Panc1 (cell line): ENCODE measurements at regions not wholly inside any gene's neighbourhood (a gene's known extent, or its start where the extent isn't known, plus 50 kb on each side); places are given as distances from the start of the nearest gene placed in this dataset.

ENCODE experiments used
- ATAC-seq: fragments of 200-7000 bp; cut with Tn5 transposase; 2 replicates; pipeline ENCODE4 v1.9.1; 2020; ENCODE audit warnings: mild to moderate bottlenecking, moderate library complexity
- BruUV-seq: library from RNA; stranded (reverse); fragments of 400-500 nt; replicated peaks from 2 replicates; lab custom pipeline; 2021; lab: Mats Ljungman, UMichigan
- CTCF ChIA-PET: fragments of 300-600 bp; sonication (Branson Sonifier 250); formaldehyde crosslinking; loops from one replicate; lab custom pipeline; 2022; ENCODE audit warnings: antibody characterized with exemption; lab: Charles Lee
- POLR2A ChIA-PET: fragments of 300-600 bp; sonication (Branson Sonifier 250); formaldehyde crosslinking; loops from one replicate; lab custom pipeline; 2022; ENCODE audit warnings: antibody characterized with exemption; lab: Charles Lee
- DNase-seq: peaks from one replicate; pipeline ENCODE4 v3.0.0-alpha.2; 2010; ENCODE audit warnings: low read depth, low spot score
- H3K27ac ChIP-seq: 2 replicates; pipeline ENCODE4 v1.5.1; 2011; ENCODE audit warnings: mild to moderate bottlenecking, low read length, inconsistent platforms
- H3K27me3 ChIP-seq: fragments of 200-500 bp; sonication (Bioruptor generic); 2 replicates; pipeline ENCODE4 v1.6.0; 2014; ENCODE audit warnings: low read length, inconsistent platforms; ENCODE audit not compliant: control insufficient read depth, insufficient read depth
- H3K36me3 ChIP-seq: fragments of 200-500 bp; sonication (Bioruptor generic); 2 replicates; pipeline ENCODE4 v1.5.1; 2014; ENCODE audit warnings: inconsistent platforms, mild to moderate bottlenecking, low read length, moderate library complexity; ENCODE audit not compliant: control insufficient read depth, insufficient read depth
- H3K4me1 ChIP-seq: 2 replicates; pipeline ENCODE4 v1.5.1; 2011; ENCODE audit warnings: inconsistent platforms, mild to moderate bottlenecking, low read length, moderate library complexity; ENCODE audit not compliant: control insufficient read depth, insufficient read depth
- H3K4me3 ChIP-seq, 2 experiments: 2 replicates each; pipeline ENCODE4 v1.5.1; 2011 to 2012; ENCODE audit warnings: low read depth in 2 of 2, low read length in 2 of 2, mild to moderate bottlenecking in 2 of 2, inconsistent platforms in 1 of 2, moderate library complexity in 1 of 2
- H3K9me3 ChIP-seq: fragments of 200-500 bp; sonication (Bioruptor generic); 2 replicates; pipeline ENCODE4 v1.5.1; 2014; ENCODE audit warnings: low read depth, mild to moderate bottlenecking, inconsistent platforms, low read length, moderate library complexity; ENCODE audit not compliant: control insufficient read depth, insufficient read depth
- POLR2AphosphoS5 ChIP-seq: IDR thresholded peaks from 2 replicates; pipeline ENCODE4 v1.6.1; 2012; ENCODE audit warnings: mild to moderate bottlenecking, low read depth, low read length, moderate library complexity
- SIN3A ChIP-seq: IDR thresholded peaks from 2 replicates; pipeline ENCODE4 v1.6.1; 2012; ENCODE audit warnings: low read depth, mild to moderate bottlenecking, low read length, moderate library complexity, borderline replicate concordance; ENCODE audit not compliant: insufficient read depth
- TCF7L2 ChIP-seq: IDR thresholded peaks from 2 replicates; pipeline ENCODE4 v1.6.1; 2011; ENCODE audit warnings: mild to moderate bottlenecking, low read depth, low read length, inconsistent platforms
- in situ Hi-C: cut with HindIII; loops from 2 replicates; pipeline ENCODE4 v1.10.0; 2016; ENCODE audit warnings: low sequenced_read_pairs, low pct_unique_long_range_greater_than_20kb
- intact Hi-C: fragments of 100-400 bp; cut with micrococcal nuclease; formaldehyde crosslinking; loops from one replicate; pipeline ENCODE4 v1.10.0; 2022; ENCODE audit not compliant: unreplicated experiment
- TF ChIP-seq, protein P1 (sequence below), 2 experiments: IDR thresholded peaks; 2 replicates each; pipeline ENCODE4 v1.6.1; 2011 to 2012; ENCODE audit warnings: low read depth in 2 of 2, control low read depth in 1 of 2, low read length in 1 of 2, mild to moderate bottlenecking in 1 of 2, moderate library complexity in 1 of 2; ENCODE audit not compliant: insufficient read depth in 1 of 2
- TF ChIP-seq, protein P2 (sequence below): fragments of 450-650 bp; IDR thresholded peaks from 2 replicates; pipeline ENCODE4 v1.5.1; 2017; ENCODE audit warnings: mild to moderate bottlenecking

- DNase-seq (no peak), ATAC-seq (no peak; the same call in 1 of the 2 replicates)
- BruUV-seq, result no TSS peak
- Histone ChIP-seq H3K27ac (no peak overlapping the region), H3K27me3 (no peaks in the 10 kb centered on the region), H3K4me1 (no peaks in the 10 kb centered on the region), H3K4me3 (no peak overlapping the region), H3K9me3 (no peaks in the 10 kb centered on the region), H3K36me3 (no peaks in the 10 kb centered on the region)
- ChIA-PET CTCF (no interaction called here), POLR2A (no interaction called here)
- TF ChIP-seq, protein P1, sequence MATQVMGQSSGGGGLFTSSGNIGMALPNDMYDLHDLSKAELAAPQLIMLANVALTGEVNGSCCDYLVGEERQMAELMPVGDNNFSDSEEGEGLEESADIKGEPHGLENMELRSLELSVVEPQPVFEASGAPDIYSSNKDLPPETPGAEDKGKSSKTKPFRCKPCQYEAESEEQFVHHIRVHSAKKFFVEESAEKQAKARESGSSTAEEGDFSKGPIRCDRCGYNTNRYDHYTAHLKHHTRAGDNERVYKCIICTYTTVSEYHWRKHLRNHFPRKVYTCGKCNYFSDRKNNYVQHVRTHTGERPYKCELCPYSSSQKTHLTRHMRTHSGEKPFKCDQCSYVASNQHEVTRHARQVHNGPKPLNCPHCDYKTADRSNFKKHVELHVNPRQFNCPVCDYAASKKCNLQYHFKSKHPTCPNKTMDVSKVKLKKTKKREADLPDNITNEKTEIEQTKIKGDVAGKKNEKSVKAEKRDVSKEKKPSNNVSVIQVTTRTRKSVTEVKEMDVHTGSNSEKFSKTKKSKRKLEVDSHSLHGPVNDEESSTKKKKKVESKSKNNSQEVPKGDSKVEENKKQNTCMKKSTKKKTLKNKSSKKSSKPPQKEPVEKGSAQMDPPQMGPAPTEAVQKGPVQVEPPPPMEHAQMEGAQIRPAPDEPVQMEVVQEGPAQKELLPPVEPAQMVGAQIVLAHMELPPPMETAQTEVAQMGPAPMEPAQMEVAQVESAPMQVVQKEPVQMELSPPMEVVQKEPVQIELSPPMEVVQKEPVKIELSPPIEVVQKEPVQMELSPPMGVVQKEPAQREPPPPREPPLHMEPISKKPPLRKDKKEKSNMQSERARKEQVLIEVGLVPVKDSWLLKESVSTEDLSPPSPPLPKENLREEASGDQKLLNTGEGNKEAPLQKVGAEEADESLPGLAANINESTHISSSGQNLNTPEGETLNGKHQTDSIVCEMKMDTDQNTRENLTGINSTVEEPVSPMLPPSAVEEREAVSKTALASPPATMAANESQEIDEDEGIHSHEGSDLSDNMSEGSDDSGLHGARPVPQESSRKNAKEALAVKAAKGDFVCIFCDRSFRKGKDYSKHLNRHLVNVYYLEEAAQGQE (IDR thresholded peaks at IDR 0.05; ENCODE audit: insufficient read depth in 1 of 2, low read depth in 2 of 2, low read length in 1 of 2), result peak; percentile 90 to 94
- TF ChIP-seq TCF7L2, result no peak
- TF ChIP-seq SIN3A, result no peak
- TF ChIP-seq, protein P2, sequence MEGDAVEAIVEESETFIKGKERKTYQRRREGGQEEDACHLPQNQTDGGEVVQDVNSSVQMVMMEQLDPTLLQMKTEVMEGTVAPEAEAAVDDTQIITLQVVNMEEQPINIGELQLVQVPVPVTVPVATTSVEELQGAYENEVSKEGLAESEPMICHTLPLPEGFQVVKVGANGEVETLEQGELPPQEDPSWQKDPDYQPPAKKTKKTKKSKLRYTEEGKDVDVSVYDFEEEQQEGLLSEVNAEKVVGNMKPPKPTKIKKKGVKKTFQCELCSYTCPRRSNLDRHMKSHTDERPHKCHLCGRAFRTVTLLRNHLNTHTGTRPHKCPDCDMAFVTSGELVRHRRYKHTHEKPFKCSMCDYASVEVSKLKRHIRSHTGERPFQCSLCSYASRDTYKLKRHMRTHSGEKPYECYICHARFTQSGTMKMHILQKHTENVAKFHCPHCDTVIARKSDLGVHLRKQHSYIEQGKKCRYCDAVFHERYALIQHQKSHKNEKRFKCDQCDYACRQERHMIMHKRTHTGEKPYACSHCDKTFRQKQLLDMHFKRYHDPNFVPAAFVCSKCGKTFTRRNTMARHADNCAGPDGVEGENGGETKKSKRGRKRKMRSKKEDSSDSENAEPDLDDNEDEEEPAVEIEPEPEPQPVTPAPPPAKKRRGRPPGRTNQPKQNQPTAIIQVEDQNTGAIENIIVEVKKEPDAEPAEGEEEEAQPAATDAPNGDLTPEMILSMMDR, result no peak
- no peak for TF ChIP-seq POLR2AphosphoS5
- in situ Hi-C loops, result no loop called here
- intact Hi-C loops, result no loop called here
These were observed 104.1 kb downstream of the SIK1 start for GRCh38 chr21:43322805-43323204.

DNA sequence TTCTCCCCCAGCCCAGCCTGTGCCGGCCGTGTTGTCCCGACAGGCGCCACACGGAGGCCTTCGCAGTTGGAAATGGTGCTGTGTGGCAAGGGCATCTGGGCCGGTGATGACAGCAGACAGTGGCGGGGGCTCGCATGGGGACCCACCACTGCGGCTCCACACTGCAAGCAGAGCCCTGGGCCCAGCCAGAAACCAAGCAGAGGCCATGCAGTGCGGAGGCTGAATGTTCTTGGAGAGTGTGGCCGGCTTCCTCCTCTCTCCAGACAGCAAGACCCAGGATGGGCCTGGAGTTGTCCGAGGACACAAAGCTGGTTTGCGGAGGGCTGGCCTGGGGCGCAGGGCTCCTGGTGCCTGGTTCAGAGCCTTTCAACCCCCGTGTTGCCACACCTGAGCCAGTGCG is 104.6 kb downstream of the SIK1 start:
- ChIA-PET POLR2A (no interaction called here), CTCF (no interaction called here)
- H3K4me1 ChIP-seq, result no peaks in the 10 kb centered on the region
- in situ Hi-C loops, result no loop called here
- TF ChIP-seq SIN3A, result no peak
- no peak for TF ChIP-seq POLR2AphosphoS5
- TF ChIP-seq, protein P1 (IDR thresholded peaks at IDR 0.05; ENCODE audit: insufficient read depth in 1 of 2, low read depth in 2 of 2, low read length in 1 of 2), result no peak
- TF ChIP-seq TCF7L2, result no peak
- TF ChIP-seq, protein P2, result no peak
- no peak for ATAC-seq
- no peaks in the 10 kb centered on the region for H3K36me3 ChIP-seq
- no peaks in the 10 kb centered on the region for H3K9me3 ChIP-seq
- H3K4me3 ChIP-seq, result no peak overlapping the region
- no peak for DNase-seq
- no TSS peak for BruUV-seq
- H3K27ac ChIP-seq, result no peak overlapping the region
- no peaks in the 10 kb centered on the region for H3K27me3 ChIP-seq
- intact Hi-C loops, result no loop called here
